BLaER1 treated with 17β-estradiol and CSF1 and Interleukin-3, amounts not matched to agents 10 nM and 100 nM (cell line): ENCODE measurements at regions not wholly inside any gene's neighbourhood (a gene's known extent, or its start where the extent isn't known, plus 50 kb on each side); places are given as distances from the start of the nearest gene placed in this dataset.

ENCODE experiments used
- H3K27ac ChIP-seq, 11 experiments: shearing (Covaris generic); formaldehyde crosslinking; 2 replicates each; pipeline ENCODE4 v1.8.1; 2022
- H3K27me3 ChIP-seq, 11 experiments: shearing (Covaris generic); formaldehyde crosslinking; 2 replicates each; pipeline ENCODE4 v1.8.1; 2022
- H3K36me3 ChIP-seq, 11 experiments: shearing (Covaris generic); formaldehyde crosslinking; 2 replicates each; pipeline ENCODE4 v1.8.1; 2022
- H3K4me1 ChIP-seq, 10 experiments: shearing (Covaris generic); formaldehyde crosslinking; 2 replicates each; pipeline ENCODE4 v1.8.1; 2022
- H3K4me2 ChIP-seq, 11 experiments: shearing (Covaris generic); formaldehyde crosslinking; 2 replicates each; pipeline ENCODE4 v1.8.1; 2022
- H3K4me3 ChIP-seq, 10 experiments: shearing (Covaris generic); formaldehyde crosslinking; 2 replicates each; pipeline ENCODE4 v1.8.1; 2022
- H3K9ac ChIP-seq, 11 experiments: shearing (Covaris generic); formaldehyde crosslinking; 2 replicates each; pipeline ENCODE4 v1.8.1; 2022
- H3K9me3 ChIP-seq, 11 experiments: shearing (Covaris generic); formaldehyde crosslinking; replicated peaks in 1 of 11; 2 replicates each; pipeline ENCODE4 v1.8.1; 2022
- H4K20me1 ChIP-seq, 11 experiments: shearing (Covaris generic); formaldehyde crosslinking; 2 replicates each; pipeline ENCODE4 v1.8.1; 2022
- Cebpa-rat ChIP-seq, 11 experiments: shearing (Covaris generic); IDR thresholded peaks; 2 replicates each; pipeline ENCODE4 v1.8.1; 2022

GRCh38 chr17:55642741-55643140 is 79.9 kb downstream of the TMEM100 start:
- no peak overlapping the region for H3K27ac ChIP-seq
- H3K4me1 ChIP-seq, result peaks cover 23 to 39% (median 35%) of the 10 kb centered on the region in 10 experiments
- peaks cover 0 to 20% (median 0%) of the 10 kb centered on the region in 11 experiments; a peak in 6 of 22 replicates for H3K9me3 ChIP-seq
- H3K9ac ChIP-seq, result no peak overlapping the region
- no peaks in the 10 kb centered on the region for H3K27me3 ChIP-seq
- H4K20me1 ChIP-seq, result no peaks in the 10 kb centered on the region
- TF ChIP-seq Cebpa-rat (IDR thresholded peaks at IDR 0.05), result no peak
- H3K36me3 ChIP-seq, result no peaks in the 10 kb centered on the region
- peak overlapping the region in 9 of 11 experiments; percentile 21 to 55 (median 41); a peak in 18 of 22 replicates for H3K4me2 ChIP-seq
- no peak overlapping the region for H3K4me3 ChIP-seq

GRCh38 chr17:55641676-55642081 is 81.0 kb downstream of the TMEM100 start:
- no peak overlapping the region for H3K4me3 ChIP-seq
- H4K20me1 ChIP-seq, result no peaks in the 10 kb centered on the region
- no peak overlapping the region for H3K9ac ChIP-seq
- H3K27ac ChIP-seq, result no peak overlapping the region; a peak in 1 of 22 replicates
- H3K36me3 ChIP-seq, result no peaks in the 10 kb centered on the region
- TF ChIP-seq Cebpa-rat (IDR thresholded peaks at IDR 0.05), result no peak
- H3K4me2 ChIP-seq, result no peak overlapping the region; a peak in 1 of 22 replicates
- peaks cover 0 to 20% (median 0%) of the 10 kb centered on the region in 11 experiments; a peak in 7 of 22 replicates for H3K9me3 ChIP-seq
- H3K4me1 ChIP-seq, result peaks cover 21 to 38% (median 33%) of the 10 kb centered on the region in 10 experiments
- no peaks in the 10 kb centered on the region for H3K27me3 ChIP-seq

GRCh38 chr17:55639096-55639495 is 83.6 kb downstream of the TMEM100 start:
- H3K27me3 ChIP-seq, result no peaks in the 10 kb centered on the region

GRCh38 chr17:55635253-55635914 is 87.3 kb downstream of the TMEM100 start:
- H3K4me2 ChIP-seq, result peak overlapping the region; percentile 45 to 74 (median 58)
- no peak overlapping the region for H3K4me3 ChIP-seq
- TF ChIP-seq Cebpa-rat (IDR thresholded peaks at IDR 0.05), result no peak
- peaks cover 0 to 13% (median 0%) of the 10 kb centered on the region in 11 experiments; a peak in 8 of 22 replicates for H3K9me3 ChIP-seq
- no peaks in the 10 kb centered on the region for H3K36me3 ChIP-seq
- H4K20me1 ChIP-seq, result no peaks in the 10 kb centered on the region
- H3K27ac ChIP-seq, result no peak overlapping the region
- peaks cover 13 to 67% (median 49%) of the 10 kb centered on the region in 10 experiments for H3K4me1 ChIP-seq
- H3K27me3 ChIP-seq, result no peaks in the 10 kb centered on the region
- H3K9ac ChIP-seq, result no peak overlapping the region

More at GRCh38 chr17:55639096-55639495, 83.6 kb downstream of the TMEM100 start:
- Histone ChIP-seq H3K9me3 (peaks cover 0 to 19% (median 0%) of the 10 kb centered on the region in 11 experiments; a peak in 7 of 22 replicates), H4K20me1 (no peaks in the 10 kb centered on the region), H3K36me3 (no peaks in the 10 kb centered on the region), H3K9ac (no peak overlapping the region; a peak in 1 of 22 replicates), H3K27ac (peak overlapping the region in 7 of 11 experiments; percentile 50 to 78 (median 72); a peak in 14 of 22 replicates), H3K4me2 (peak overlapping the region in 10 of 11 experiments; percentile 30 to 79 (median 54); a peak in 16 of 22 replicates), H3K4me3 (no peak overlapping the region), H3K4me1 (peaks cover 23 to 51% (median 48%) of the 10 kb centered on the region in 10 experiments)
- no peak for TF ChIP-seq Cebpa-rat (IDR thresholded peaks at IDR 0.05)

GRCh38 chr17:55634702-55635101 is 88.0 kb downstream of the TMEM100 start:
- Histone ChIP-seq H3K9ac (no peak overlapping the region), H3K4me2 (peak overlapping the region in 10 of 11 experiments; percentile 45 to 74 (median 58); a peak in 19 of 22 replicates), H3K27ac (no peak overlapping the region), H3K4me3 (no peak overlapping the region), H4K20me1 (no peaks in the 10 kb centered on the region), H3K9me3 (peaks cover 0 to 13% (median 0%) of the 10 kb centered on the region in 11 experiments; a peak in 8 of 22 replicates), H3K4me1 (peaks cover 7 to 68% (median 46%) of the 10 kb centered on the region in 10 experiments), H3K36me3 (no peaks in the 10 kb centered on the region), H3K27me3 (no peaks in the 10 kb centered on the region)
- TF ChIP-seq Cebpa-rat (IDR thresholded peaks at IDR 0.05), result no peak

GRCh38 chr17:55632893-55633292 is 89.8 kb downstream of the TMEM100 start:
- Histone ChIP-seq H4K20me1 (no peaks in the 10 kb centered on the region), H3K27me3 (no peaks in the 10 kb centered on the region), H3K9me3 (peaks cover 4 to 16% (median 8%) of the 10 kb centered on the region in 11 experiments), H3K36me3 (no peaks in the 10 kb centered on the region), H3K4me3 (no peak overlapping the region), H3K4me2 (peak overlapping the region in 8 of 11 experiments; percentile 9 to 73 (median 54); a peak in 15 of 22 replicates), H3K4me1 (peaks cover 0 to 66% (median 39%) of the 10 kb centered on the region in 10 experiments; a peak in 18 of 20 replicates), H3K9ac (no peak overlapping the region), H3K27ac (no peak overlapping the region)
- TF ChIP-seq Cebpa-rat (IDR thresholded peaks at IDR 0.05), result no peak

GRCh38 chr17:55632236-55632635 is 90.4 kb downstream of the TMEM100 start:
- no peak overlapping the region for H3K4me3 ChIP-seq
- H3K4me1 ChIP-seq, result peaks cover 0 to 66% (median 39%) of the 10 kb centered on the region in 10 experiments; a peak in 18 of 20 replicates
- no peak overlapping the region for H3K9ac ChIP-seq
- peaks cover 11 to 21% (median 14%) of the 10 kb centered on the region in 11 experiments for H3K9me3 ChIP-seq
- H3K27me3 ChIP-seq, result no peaks in the 10 kb centered on the region
- H4K20me1 ChIP-seq, result no peaks in the 10 kb centered on the region
- H3K4me2 ChIP-seq, result peak overlapping the region in 10 of 11 experiments; percentile 3 to 73 (median 40); a peak in 19 of 22 replicates
- no peak for TF ChIP-seq Cebpa-rat (IDR thresholded peaks at IDR 0.05)
- no peaks in the 10 kb centered on the region for H3K36me3 ChIP-seq
- no peak overlapping the region for H3K27ac ChIP-seq

- no peaks in the 10 kb centered on the region for H3K27me3 ChIP-seq
- H3K9ac ChIP-seq, result no peak overlapping the region
- peaks cover 22 to 31% (median 25%) of the 10 kb centered on the region in 11 experiments for H3K9me3 ChIP-seq
- no peaks in the 10 kb centered on the region for H3K36me3 ChIP-seq
- peaks cover 0 to 57% (median 29%) of the 10 kb centered on the region in 10 experiments; a peak in 17 of 20 replicates for H3K4me1 ChIP-seq
- no peaks in the 10 kb centered on the region for H4K20me1 ChIP-seq
- no peak overlapping the region for H3K4me3 ChIP-seq
- no peak overlapping the region for H3K27ac ChIP-seq
- TF ChIP-seq Cebpa-rat (IDR thresholded peaks at IDR 0.05), result no peak
- H3K4me2 ChIP-seq, result peak overlapping the region in 5 of 11 experiments; percentile 0 to 73 (median 8); a peak in 5 of 22 replicates
Observed at GRCh38 chr17:55629995-55630394, 92.7 kb downstream of the TMEM100 start.

- H3K9me3 ChIP-seq, result peaks cover 22 to 35% (median 28%) of the 10 kb centered on the region in 11 experiments
- peaks cover 0 to 19% (median 8%) of the 10 kb centered on the region in 10 experiments; a peak in 11 of 20 replicates for H3K4me1 ChIP-seq
- H4K20me1 ChIP-seq, result no peaks in the 10 kb centered on the region
- no peak overlapping the region for H3K4me3 ChIP-seq
- H3K36me3 ChIP-seq, result no peaks in the 10 kb centered on the region
- no peak overlapping the region for H3K27ac ChIP-seq
- H3K4me2 ChIP-seq, result peak overlapping the region in 6 of 11 experiments; percentile 11 to 46 (median 20); a peak in 4 of 22 replicates
- H3K27me3 ChIP-seq, result no peaks in the 10 kb centered on the region
- no peak for TF ChIP-seq Cebpa-rat (IDR thresholded peaks at IDR 0.05)
- no peak overlapping the region for H3K9ac ChIP-seq
Observed at GRCh38 chr17:55625521-55625920, 97.1 kb downstream of the TMEM100 start.
